GM18951 (cell line): ENCODE measurements at regions not wholly inside any gene's neighbourhood (a gene's known extent, or its start where the extent isn't known, plus 50 kb on each side); places are given as distances from the start of the nearest gene placed in this dataset.

ENCODE experiments used
- POLR2A ChIP-seq: IDR thresholded peaks from 4 replicates; pipeline ENCODE4 v1.6.1; 2011; ENCODE audit warnings: mild to moderate bottlenecking; ENCODE audit not compliant: insufficient read length, insufficient read depth; ENCODE audit errors: extremely low read depth
- in situ Hi-C: fragments of 300-500 bp; cut with MboI; formaldehyde crosslinking; loops from one replicate; pipeline ENCODE4 v1.12.0; 2022; ENCODE audit warnings: low sequenced_read_pairs, mixed read lengths, inconsistent platforms; ENCODE audit not compliant: unreplicated experiment

- TF ChIP-seq POLR2A, result no peak
- in situ Hi-C loops, result no loop called here
Measured at GRCh38 chr1:10892138-10893065, 96.0 kb upstream of the CASZ1 start.

- no peak for TF ChIP-seq POLR2A
- in situ Hi-C loops, result no loop called here
Measured at GRCh38 chr1:10895621-10896020, 99.2 kb upstream of the CASZ1 start.

- no peak for TF ChIP-seq POLR2A
- in situ Hi-C loops, result no loop called here
Measured at GRCh38 chr1:10896673-10897072, 100.2 kb upstream of the CASZ1 start.

- no peak for TF ChIP-seq POLR2A
- in situ Hi-C loops, result no loop called here
Measured at GRCh38 chr1:10897321-10897980, 101.0 kb upstream of the CASZ1 start.

GRCh38 chr1:10897981-10898728, 101.7 kb upstream of the CASZ1 start:
- in situ Hi-C loops, result no loop called here
- no peak for TF ChIP-seq POLR2A

- no peak for TF ChIP-seq POLR2A
- in situ Hi-C loops, result no loop called here
Measured at GRCh38 chr1:10898921-10899320, 102.5 kb upstream of the CASZ1 start.

- TF ChIP-seq POLR2A, result no peak
- in situ Hi-C loops, result no loop called here
Measured at GRCh38 chr1:10899490-10900250, 103.2 kb upstream of the CASZ1 start.

GRCh38 chr1:10900251-10900651, 103.8 kb upstream of the CASZ1 start:
- no peak for TF ChIP-seq POLR2A
- in situ Hi-C loops, result no loop called here

GRCh38 chr1:10900691-10901090, 104.2 kb upstream of the CASZ1 start:
- in situ Hi-C loops, result no loop called here
- TF ChIP-seq POLR2A, result no peak

GRCh38 chr1:10901091-10901890, 104.8 kb upstream of the CASZ1 start:
- in situ Hi-C loops, result no loop called here

GRCh38 chr1:10901891-10902805, 105.7 kb upstream of the CASZ1 start:
- TF ChIP-seq POLR2A, result no peak
- in situ Hi-C loops, result no loop called here

More at GRCh38 chr1:10901091-10901890, 104.8 kb upstream of the CASZ1 start:
- TF ChIP-seq POLR2A, result no peak
